ENCODE measurements at regions not wholly inside any gene's neighbourhood (a gene's known extent, or its start where the extent isn't known, plus 50 kb on each side); places are given as distances from the start of the nearest gene placed in this dataset.

DNA sequence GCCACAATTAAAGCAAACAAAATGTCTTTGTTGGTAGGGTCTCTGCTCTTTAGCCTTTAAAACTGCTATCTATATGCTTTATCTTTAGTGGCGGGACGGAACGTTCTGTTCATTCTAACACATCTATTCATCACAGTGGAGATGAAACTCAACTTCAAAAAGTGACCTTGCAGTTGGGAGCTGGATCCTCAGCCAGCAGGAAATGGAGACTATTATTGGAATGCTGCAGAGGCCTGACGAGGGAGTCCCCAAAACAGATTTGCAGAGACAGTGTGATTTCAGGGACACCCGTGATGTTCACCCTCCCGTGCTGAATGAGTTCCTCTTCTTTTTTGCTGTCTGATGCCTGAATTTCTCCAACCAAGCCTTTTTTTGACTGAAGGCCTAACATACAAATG lies 306.0 kb upstream of the SHH start:
- Histone ChIP-seq H3F3A (ENCODE audit: insufficient read depth, low read length, poor library complexity, severe bottlenecking) (no peaks in the 10 kb centered on the region), H3K4me2 (ENCODE audit: low read length) (no peak overlapping the region), H2AFZ (ENCODE audit: low read depth, low read length) (no peak overlapping the region), H3K9me3 (ENCODE audit: low read length) (no peaks in the 10 kb centered on the region), H3K9me2 (ENCODE audit: insufficient read depth, low read length) (no peaks in the 10 kb centered on the region), H3K36me3 (ENCODE audit: insufficient read depth, low read length) (no peaks in the 10 kb centered on the region), H3K27me3 (ENCODE audit: insufficient read depth, low read depth, low read length) (no peaks in the 10 kb centered on the region), H3K9ac (ENCODE audit: low read length) (no peak overlapping the region), H3K27ac (ENCODE audit: low read length) (no peak overlapping the region), H3K4me3 (ENCODE audit: low read length) (no peak overlapping the region), H4K20me1 (ENCODE audit: insufficient read depth) (no peaks in the 10 kb centered on the region), H3K79me2 (replicated peaks; ENCODE audit: insufficient read depth, low read length) (no peaks in the 10 kb centered on the region)
- TF ChIP-seq MXI1 (conservative IDR thresholded peaks at IDR 0.05; ENCODE audit: poor library complexity, severe bottlenecking), result no peak
- TF ChIP-seq, protein P1, sequence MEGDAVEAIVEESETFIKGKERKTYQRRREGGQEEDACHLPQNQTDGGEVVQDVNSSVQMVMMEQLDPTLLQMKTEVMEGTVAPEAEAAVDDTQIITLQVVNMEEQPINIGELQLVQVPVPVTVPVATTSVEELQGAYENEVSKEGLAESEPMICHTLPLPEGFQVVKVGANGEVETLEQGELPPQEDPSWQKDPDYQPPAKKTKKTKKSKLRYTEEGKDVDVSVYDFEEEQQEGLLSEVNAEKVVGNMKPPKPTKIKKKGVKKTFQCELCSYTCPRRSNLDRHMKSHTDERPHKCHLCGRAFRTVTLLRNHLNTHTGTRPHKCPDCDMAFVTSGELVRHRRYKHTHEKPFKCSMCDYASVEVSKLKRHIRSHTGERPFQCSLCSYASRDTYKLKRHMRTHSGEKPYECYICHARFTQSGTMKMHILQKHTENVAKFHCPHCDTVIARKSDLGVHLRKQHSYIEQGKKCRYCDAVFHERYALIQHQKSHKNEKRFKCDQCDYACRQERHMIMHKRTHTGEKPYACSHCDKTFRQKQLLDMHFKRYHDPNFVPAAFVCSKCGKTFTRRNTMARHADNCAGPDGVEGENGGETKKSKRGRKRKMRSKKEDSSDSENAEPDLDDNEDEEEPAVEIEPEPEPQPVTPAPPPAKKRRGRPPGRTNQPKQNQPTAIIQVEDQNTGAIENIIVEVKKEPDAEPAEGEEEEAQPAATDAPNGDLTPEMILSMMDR (IDR thresholded peaks at IDR 0.05; ENCODE audit: poor library complexity, severe bottlenecking), result no peak
- TF ChIP-seq POLR2AphosphoS5 (IDR thresholded peaks at IDR 0.05), result no peak
- TF ChIP-seq EZH2 (IDR thresholded peaks at IDR 0.05; ENCODE audit: borderline replicate concordance, insufficient read depth, low read length, poor library complexity, severe bottlenecking), result no peak
- TF ChIP-seq RAD21 (conservative IDR thresholded peaks at IDR 0.05), result no peak
- TF ChIP-seq EP300 (conservative IDR thresholded peaks at IDR 0.05; ENCODE audit: poor library complexity, severe bottlenecking), result no peak
- TF ChIP-seq, protein P2, sequence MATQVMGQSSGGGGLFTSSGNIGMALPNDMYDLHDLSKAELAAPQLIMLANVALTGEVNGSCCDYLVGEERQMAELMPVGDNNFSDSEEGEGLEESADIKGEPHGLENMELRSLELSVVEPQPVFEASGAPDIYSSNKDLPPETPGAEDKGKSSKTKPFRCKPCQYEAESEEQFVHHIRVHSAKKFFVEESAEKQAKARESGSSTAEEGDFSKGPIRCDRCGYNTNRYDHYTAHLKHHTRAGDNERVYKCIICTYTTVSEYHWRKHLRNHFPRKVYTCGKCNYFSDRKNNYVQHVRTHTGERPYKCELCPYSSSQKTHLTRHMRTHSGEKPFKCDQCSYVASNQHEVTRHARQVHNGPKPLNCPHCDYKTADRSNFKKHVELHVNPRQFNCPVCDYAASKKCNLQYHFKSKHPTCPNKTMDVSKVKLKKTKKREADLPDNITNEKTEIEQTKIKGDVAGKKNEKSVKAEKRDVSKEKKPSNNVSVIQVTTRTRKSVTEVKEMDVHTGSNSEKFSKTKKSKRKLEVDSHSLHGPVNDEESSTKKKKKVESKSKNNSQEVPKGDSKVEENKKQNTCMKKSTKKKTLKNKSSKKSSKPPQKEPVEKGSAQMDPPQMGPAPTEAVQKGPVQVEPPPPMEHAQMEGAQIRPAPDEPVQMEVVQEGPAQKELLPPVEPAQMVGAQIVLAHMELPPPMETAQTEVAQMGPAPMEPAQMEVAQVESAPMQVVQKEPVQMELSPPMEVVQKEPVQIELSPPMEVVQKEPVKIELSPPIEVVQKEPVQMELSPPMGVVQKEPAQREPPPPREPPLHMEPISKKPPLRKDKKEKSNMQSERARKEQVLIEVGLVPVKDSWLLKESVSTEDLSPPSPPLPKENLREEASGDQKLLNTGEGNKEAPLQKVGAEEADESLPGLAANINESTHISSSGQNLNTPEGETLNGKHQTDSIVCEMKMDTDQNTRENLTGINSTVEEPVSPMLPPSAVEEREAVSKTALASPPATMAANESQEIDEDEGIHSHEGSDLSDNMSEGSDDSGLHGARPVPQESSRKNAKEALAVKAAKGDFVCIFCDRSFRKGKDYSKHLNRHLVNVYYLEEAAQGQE (IDR thresholded peaks at IDR 0.05; ENCODE audit: borderline replicate concordance), result no peak
- no peak for TF ChIP-seq SMC3 (conservative IDR thresholded peaks at IDR 0.05; ENCODE audit: poor library complexity)

DNA sequence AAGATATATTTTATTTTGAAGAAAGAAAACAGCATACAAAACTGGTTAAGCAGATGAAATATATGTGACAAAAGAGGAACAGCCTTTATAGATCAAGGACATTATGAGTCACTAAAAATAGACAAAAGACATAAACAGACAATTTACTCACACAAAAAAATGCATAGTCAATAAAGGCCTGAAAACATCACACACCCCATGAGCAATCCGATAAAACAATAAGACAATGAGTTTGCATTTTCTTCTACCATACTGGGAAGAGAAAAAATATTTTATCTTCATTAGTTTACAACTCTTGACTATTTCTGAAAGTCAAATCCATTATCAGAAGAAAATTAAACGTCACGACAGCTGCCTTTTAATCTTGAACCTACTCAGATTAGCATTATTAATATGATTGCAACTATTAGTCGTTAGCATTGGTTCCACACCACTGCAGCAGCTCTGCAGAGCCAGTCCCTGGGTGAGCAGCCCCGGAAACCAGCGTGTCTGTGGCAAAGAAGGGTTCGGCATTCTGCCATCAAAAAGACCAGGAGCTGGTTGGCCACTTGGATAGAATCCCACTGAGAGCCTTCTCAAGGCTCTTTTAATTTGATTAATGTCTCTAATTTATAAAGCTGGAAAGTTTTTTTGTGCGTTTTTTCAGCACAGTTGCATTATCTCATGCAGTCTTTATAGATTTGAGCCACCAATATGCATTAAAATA lies 305.4 kb upstream of the SHH start:
- Histone ChIP-seq H3K9me2 (ENCODE audit: insufficient read depth, low read length) (no peaks in the 10 kb centered on the region), H3K27me3 (ENCODE audit: insufficient read depth, low read depth, low read length) (no peaks in the 10 kb centered on the region), H3K79me2 (replicated peaks; ENCODE audit: insufficient read depth, low read length) (no peaks in the 10 kb centered on the region), H2AFZ (ENCODE audit: low read depth, low read length) (no peak overlapping the region), H3K4me2 (ENCODE audit: low read length) (no peak overlapping the region), H3F3A (ENCODE audit: insufficient read depth, low read length, poor library complexity, severe bottlenecking) (no peaks in the 10 kb centered on the region), H3K27ac (ENCODE audit: low read length) (no peak overlapping the region), H4K20me1 (ENCODE audit: insufficient read depth) (no peaks in the 10 kb centered on the region), H3K4me3 (ENCODE audit: low read length) (no peak overlapping the region), H3K9me3 (ENCODE audit: low read length) (no peaks in the 10 kb centered on the region), H3K36me3 (ENCODE audit: insufficient read depth, low read length) (no peaks in the 10 kb centered on the region), H3K9ac (ENCODE audit: low read length) (no peak overlapping the region)
- TF ChIP-seq, protein P1 (IDR thresholded peaks at IDR 0.05; ENCODE audit: poor library complexity, severe bottlenecking), result no peak
- TF ChIP-seq POLR2AphosphoS5 (IDR thresholded peaks at IDR 0.05), result no peak
- no peak for TF ChIP-seq RAD21 (conservative IDR thresholded peaks at IDR 0.05)
- no peak for TF ChIP-seq SMC3 (conservative IDR thresholded peaks at IDR 0.05; ENCODE audit: poor library complexity)
- TF ChIP-seq TAF1 (IDR thresholded peaks at IDR 0.05; ENCODE audit: low read depth), result no peak
- TF ChIP-seq EZH2 (IDR thresholded peaks at IDR 0.05; ENCODE audit: borderline replicate concordance, insufficient read depth, low read length, poor library complexity, severe bottlenecking), result no peak
- TF ChIP-seq EP300 (conservative IDR thresholded peaks at IDR 0.05; ENCODE audit: poor library complexity, severe bottlenecking), result no peak
- TF ChIP-seq, protein P2 (IDR thresholded peaks at IDR 0.05; ENCODE audit: borderline replicate concordance), result no peak
- TF ChIP-seq MXI1 (conservative IDR thresholded peaks at IDR 0.05; ENCODE audit: poor library complexity, severe bottlenecking), result no peak

Data from neural cell (in vitro differentiated cells).